ENCODE measurements at regions not wholly inside any gene's neighbourhood (a gene's known extent, or its start where the extent isn't known, plus 50 kb on each side); places are given as distances from the start of the nearest gene placed in this dataset.

DNA sequence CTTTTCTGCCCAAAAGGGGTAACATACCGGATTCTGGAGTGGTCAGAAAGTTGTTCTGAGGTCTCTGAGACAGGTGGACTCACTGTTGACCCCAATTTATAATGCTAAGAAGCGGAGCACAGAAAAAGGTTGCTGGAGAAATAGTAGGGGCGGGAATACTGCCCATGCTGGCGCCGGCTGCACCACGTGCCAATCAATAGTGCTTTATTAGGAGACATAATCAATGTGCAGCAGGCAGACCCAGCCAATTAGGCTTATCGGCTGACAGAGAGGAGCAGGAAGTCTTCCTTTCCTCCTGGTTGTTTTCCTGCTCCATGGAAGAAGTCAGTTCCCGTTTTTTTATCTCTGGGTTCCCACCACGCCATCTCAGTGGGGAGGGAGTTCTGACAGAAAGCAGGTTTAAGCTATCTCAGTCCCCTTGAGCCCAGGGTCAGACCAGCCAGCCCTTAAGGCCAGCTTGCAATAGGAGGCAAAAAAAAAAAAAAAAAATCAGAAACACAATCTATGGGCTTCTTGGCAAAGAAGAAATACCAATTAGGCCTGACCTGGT, 68.2 kb upstream of the IRX6 start:
- TF ChIP-seq POLR2A (IDR thresholded peaks at IDR 0.05; ENCODE audit: low read depth, low read length) (no peak), POLR2AphosphoS5 (IDR thresholded peaks at IDR 0.05; ENCODE audit: low read depth, low read length) (no peak), TAF1 (IDR thresholded peaks at IDR 0.05; ENCODE audit: borderline replicate concordance, low read depth, low read length) (no peak)

Measured in GM12892 (cell line).